A673 (cell line): ENCODE measurements at regions not wholly inside any gene's neighbourhood (a gene's known extent, or its start where the extent isn't known, plus 50 kb on each side); places are given as distances from the start of the nearest gene placed in this dataset.
"Not testable (repeated sequence)": the region's sequence is repeated elsewhere in the genome, so short reads cannot be mapped to it uniquely, and the experiment has no call there.

Experiments used
- BruUV-seq: library from RNA; stranded (reverse); fragments of 400-500 nt; replicated peaks from 2 replicates; lab custom pipeline; 2021; lab: Mats Ljungman, UMichigan
- CTCF ChIA-PET: fragments of 300-600 bp; sonication (Branson Sonifier 250); formaldehyde crosslinking; loops from one replicate; lab custom pipeline; 2022; ENCODE audit warnings: antibody characterized with exemption; lab: Charles Lee
- POLR2A ChIA-PET: fragments of 300-600 bp; sonication (Branson Sonifier 250); formaldehyde crosslinking; loops from one replicate; lab custom pipeline; 2022; ENCODE audit warnings: antibody characterized with exemption; ENCODE audit not compliant: low non-redundant PET; lab: Charles Lee
- DNase-seq: peaks from one replicate; pipeline ENCODE4 v3.0.0-alpha.2; 2015; ENCODE audit warnings: low spot score
- H3K27ac ChIP-seq: fragments of 200-600 bp; sonication (generic); 2 replicates; pipeline ENCODE4 v1.5.1; 2016; ENCODE audit warnings: mixed run types, low read depth, mild to moderate bottlenecking, mixed read lengths, antibody characterized with exemption, low read length; ENCODE audit not compliant: poor library complexity, severe bottlenecking
- H3K27me3 ChIP-seq: fragments of 200-600 bp; sonication (generic); replicated peaks from 2 replicates; pipeline ENCODE4 v1.6.1; 2017; ENCODE audit warnings: mixed run types, low read depth, mild to moderate bottlenecking, mixed read lengths, antibody characterized with exemption, low read length; ENCODE audit not compliant: insufficient read depth, poor library complexity
- H3K36me3 ChIP-seq: fragments of 200-600 bp; sonication (generic); 2 replicates; pipeline ENCODE4 v1.6.1; 2016; ENCODE audit warnings: mixed run types, mild to moderate bottlenecking, mixed read lengths, antibody characterized with exemption, low read length; ENCODE audit not compliant: insufficient read depth, poor library complexity, severe bottlenecking
- H3K4me1 ChIP-seq: fragments of 200-600 bp; sonication (generic); 2 replicates; pipeline ENCODE4 v1.6.1; 2017; ENCODE audit warnings: mixed run types, mild to moderate bottlenecking, mixed read lengths, antibody characterized with exemption, low read length; ENCODE audit not compliant: insufficient read depth, poor library complexity, severe bottlenecking
- H3K4me3 ChIP-seq: fragments of 200-600 bp; sonication (generic); 2 replicates; pipeline ENCODE4 v1.5.1; 2016; ENCODE audit warnings: low read depth, mixed run types, mild to moderate bottlenecking, mixed read lengths, low read length; ENCODE audit not compliant: poor library complexity, severe bottlenecking
- H3K9me3 ChIP-seq: fragments of 200-600 bp; sonication (generic); 2 replicates; pipeline ENCODE4 v1.6.1; 2016; ENCODE audit warnings: mixed run types, low read depth, mild to moderate bottlenecking, mixed read lengths, antibody characterized with exemption, low read length; ENCODE audit not compliant: poor library complexity, severe bottlenecking
- CTCF ChIP-seq: fragments of 300-800, 200-600 bp; sonication (generic); conservative IDR thresholded peaks from 2 replicates; pipeline ENCODE4 v1.5.1; 2017; ENCODE audit warnings: low read depth, mild to moderate bottlenecking, antibody characterized with exemption, low read length, moderate library complexity, mixed read lengths
- EZH2 ChIP-seq: fragments of 200-600 bp; sonication (generic); IDR thresholded peaks from 2 replicates; pipeline ENCODE4 v1.6.1; 2017; ENCODE audit warnings: borderline replicate concordance, low read depth, mild to moderate bottlenecking, mixed read lengths, antibody characterized with exemption, low read length; ENCODE audit not compliant: poor library complexity, severe bottlenecking
- intact Hi-C: fragments of 100-400 bp; cut with micrococcal nuclease; formaldehyde crosslinking; loops from one replicate; pipeline ENCODE4 v1.10.0; 2022; ENCODE audit not compliant: unreplicated experiment

GRCh38 chr2:76697439-76697838 is 824.7 kb downstream of the LRRTM4 start:
- H3K27ac ChIP-seq, intact Hi-C loops, H3K27me3 ChIP-seq, POLR2A ChIA-PET, H3K4me3 ChIP-seq, BruUV-seq, CTCF ChIA-PET, DNase-seq, H3K36me3 ChIP-seq, H3K4me1 ChIP-seq, H3K9me3 ChIP-seq: not testable (repeated sequence)

- Histone ChIP-seq H3K36me3 (no peaks in the 10 kb centered on the region), H3K27ac (no peak overlapping the region), H3K4me3 (no peak overlapping the region), H3K4me1 (no peaks in the 10 kb centered on the region), H3K27me3 (no peaks in the 10 kb centered on the region), H3K9me3 (no peaks in the 10 kb centered on the region)
- BruUV-seq = no TSS peak
- intact Hi-C loops = no loop called here
- TF ChIP-seq EZH2 = no peak
- no peak for TF ChIP-seq CTCF
- POLR2A ChIA-PET = no interaction called here
- CTCF ChIA-PET = no interaction called here
- DNase-seq = no peak
Measured at GRCh38 chr2:76692908-76693307, 829.3 kb downstream of the LRRTM4 start.

GRCh38 chr2:76688732-76689131 is 833.4 kb downstream of the LRRTM4 start:
- H3K36me3 ChIP-seq = no peaks in the 10 kb centered on the region
- TF ChIP-seq CTCF (no peak), EZH2 (no peak)
- no peak overlapping the region for H3K27ac ChIP-seq
- H3K9me3 ChIP-seq = no peaks in the 10 kb centered on the region
- H3K4me3 ChIP-seq = no peak overlapping the region
- no peak for DNase-seq
- intact Hi-C loops = no loop called here
- no peaks in the 10 kb centered on the region for H3K27me3 ChIP-seq
- no TSS peak for BruUV-seq
- H3K4me1 ChIP-seq = no peaks in the 10 kb centered on the region
- CTCF ChIA-PET = no interaction called here
- POLR2A ChIA-PET = no interaction called here

- CTCF ChIA-PET = no interaction called here
- no peaks in the 10 kb centered on the region for H3K36me3 ChIP-seq
- intact Hi-C loops = no loop called here
- H3K4me3 ChIP-seq = no peak overlapping the region
- H3K4me1 ChIP-seq = no peaks in the 10 kb centered on the region
- TF ChIP-seq CTCF (no peak), EZH2 (no peak)
- no peaks in the 10 kb centered on the region for H3K27me3 ChIP-seq
- H3K27ac ChIP-seq = no peak overlapping the region
- no TSS peak for BruUV-seq
- POLR2A ChIA-PET = no interaction called here
- H3K9me3 ChIP-seq = no peaks in the 10 kb centered on the region
- no peak for DNase-seq
Measured at GRCh38 chr2:76687923-76688322, 834.3 kb downstream of the LRRTM4 start.
